Thyroid gland (tissue), 4 donors: ENCODE measurements at regions not wholly inside any gene's neighbourhood (a gene's known extent, or its start where the extent isn't known, plus 50 kb on each side); places are given as distances from the start of the nearest gene placed in this dataset.

Experiments used
- CTCF ChIP-seq, 6 experiments: fragments of 200-600 bp in 3 of 6; fragments of 450-650 bp in 3 of 6; sonication (generic) in 3 of 6; IDR thresholded peaks; one replicate each; pipeline ENCODE4 v1.5.1; 2016 to 2019; ENCODE audit warnings: antibody characterized with exemption in 6 of 6, mild to moderate bottlenecking in 2 of 6, inconsistent platforms in 1 of 6, moderate library complexity in 1 of 6
- POLR2A ChIP-seq, 2 donors: fragments of 450-650 bp; IDR thresholded peaks; one replicate each; pipeline ENCODE4 v1.6.1; 2017; ENCODE audit warnings: antibody characterized with exemption in 2 of 2, mild to moderate bottlenecking in 2 of 2, moderate library complexity in 1 of 2

GRCh38 chr1:55384637-55385036 lies 169.5 kb upstream of the USP24 start:
- TF ChIP-seq CTCF (IDR thresholded peaks at IDR 0.05): no peak
- no peak for TF ChIP-seq POLR2A (IDR thresholded peaks at IDR 0.05)
